IMR-90 (cell line): ENCODE measurements at regions not wholly inside any gene's neighbourhood (a gene's known extent, or its start where the extent isn't known, plus 50 kb on each side); places are given as distances from the start of the nearest gene placed in this dataset.
A peak's percentile ranks its signal among the peaks of the same experiment; 100 is the strongest.

Source experiments
- ATAC-seq: fragments of 200-7000 bp; cut with Tn5 transposase; 2 replicates; pipeline ENCODE4 v1.9.1; 2020; ENCODE audit warnings: low read depth, mild to moderate bottlenecking, moderate library complexity
- BruUV-seq: library from RNA; stranded (reverse); fragments of 400-500 nt; replicated peaks from 2 replicates; lab custom pipeline; 2021; lab: Mats Ljungman, UMichigan
- CTCF ChIA-PET: fragments of 300-600 bp; formaldehyde crosslinking; extraction: SDS; loops from one replicate; lab custom pipeline; 2021; ENCODE audit warnings: antibody characterized with exemption; lab: Yijun Ruan, JAX
- POLR2A ChIA-PET: fragments of 300-600 bp; sonication (Branson Sonifier 250); formaldehyde crosslinking; loops from one replicate; lab custom pipeline; 2022; ENCODE audit warnings: antibody characterized with exemption; ENCODE audit not compliant: unreplicated experiment; lab: Charles Lee
- DNase-seq: peaks from one replicate; pipeline ENCODE4 v3.0.0; 2013
- H2AFZ ChIP-seq: replicated peaks from 2 replicates; pipeline ENCODE3; 2013; ENCODE audit warnings: low read length, mild to moderate bottlenecking; ENCODE audit not compliant: poor library complexity
- H2AK5ac ChIP-seq: 2 replicates; pipeline ENCODE4 v1.6.1; 2013; ENCODE audit warnings: low read depth, low read length, inconsistent platforms
- H2AK9ac ChIP-seq: replicated peaks from 2 replicates; pipeline ENCODE3; 2013; ENCODE audit warnings: mild to moderate bottlenecking, low read depth, low read length, moderate library complexity; ENCODE audit not compliant: poor library complexity
- H2BK120ac ChIP-seq: 2 replicates; pipeline ENCODE4 v1.6.1; 2013; ENCODE audit warnings: low read depth, low read length, inconsistent platforms
- H2BK15ac ChIP-seq: 3 replicates; pipeline ENCODE4 v1.6.1; 2013; ENCODE audit warnings: low read depth, low read length, inconsistent platforms
- H2BK20ac ChIP-seq: 2 replicates; pipeline ENCODE4 v1.6.1; 2013; ENCODE audit warnings: low read depth, mild to moderate bottlenecking, inconsistent platforms, low read length, moderate library complexity
- H2BK5ac ChIP-seq: 2 replicates; pipeline ENCODE4 v1.6.1; 2013; ENCODE audit warnings: mild to moderate bottlenecking, low read depth, low read length, inconsistent platforms; ENCODE audit not compliant: poor library complexity, severe bottlenecking
- H3K14ac ChIP-seq: replicated peaks from 2 replicates; pipeline ENCODE4 v1.6.1; 2013; ENCODE audit warnings: low read depth, low read length, inconsistent platforms
- H3K18ac ChIP-seq: 2 replicates; pipeline ENCODE4 v1.6.1; 2013; ENCODE audit warnings: low read depth, low read length, control low read depth
- H3K23ac ChIP-seq: 2 replicates; pipeline ENCODE4 v1.6.1; 2013; ENCODE audit warnings: low read depth, low read length, inconsistent platforms
- H3K27ac ChIP-seq: 2 replicates; pipeline ENCODE4 v1.5.1; 2013; ENCODE audit warnings: mild to moderate bottlenecking, control low read depth, low read length; ENCODE audit not compliant: insufficient read depth
- H3K27me3 ChIP-seq: 2 replicates; pipeline ENCODE4 v1.6.1; 2013; ENCODE audit warnings: low read length; ENCODE audit not compliant: control insufficient read depth, insufficient read depth
- H3K36me3 ChIP-seq: 2 replicates; pipeline ENCODE4 v1.6.1; 2013; ENCODE audit warnings: low read length, mixed read lengths; ENCODE audit not compliant: control insufficient read depth, insufficient read depth
- H3K4ac ChIP-seq: 2 replicates; pipeline ENCODE4 v1.6.1; 2013; ENCODE audit warnings: low read depth, low read length, inconsistent platforms
- H3K4me1 ChIP-seq: 2 replicates; pipeline ENCODE4 v1.6.1; 2013; ENCODE audit warnings: low read length, mixed read lengths; ENCODE audit not compliant: control insufficient read depth, insufficient read depth
- H3K4me2 ChIP-seq: 2 replicates; pipeline ENCODE4 v1.6.1; 2013; ENCODE audit warnings: low read depth, mild to moderate bottlenecking, control low read depth, low read length, moderate library complexity
- H3K4me3 ChIP-seq: 2 replicates; pipeline ENCODE4 v1.5.1; 2013; ENCODE audit warnings: low read depth, mild to moderate bottlenecking, control low read depth, low read length, moderate library complexity; ENCODE audit not compliant: insufficient read depth
- H3K56ac ChIP-seq: 2 replicates; pipeline ENCODE4 v1.6.1; 2013; ENCODE audit warnings: low read length, inconsistent platforms; ENCODE audit not compliant: insufficient read depth; ENCODE audit errors: extremely low read depth
- H3K79me1 ChIP-seq, 2 experiments: 2 replicates each; pipeline ENCODE4 v1.6.1; 2013; ENCODE audit warnings: low read length in 2 of 2, inconsistent platforms in 1 of 2, low read depth in 1 of 2
- H3K9ac ChIP-seq: 2 replicates; pipeline ENCODE4 v1.6.1; 2013; ENCODE audit warnings: low read depth, low read length, control low read depth
- H3K9me1 ChIP-seq: 2 replicates; pipeline ENCODE4 v1.6.1; 2013; ENCODE audit warnings: low read length, inconsistent platforms; ENCODE audit not compliant: insufficient read depth
- H3K9me3 ChIP-seq: 2 replicates; pipeline ENCODE4 v1.6.1; 2013; ENCODE audit warnings: low read length; ENCODE audit not compliant: control insufficient read depth, insufficient read depth
- H4K20me1 ChIP-seq: 2 replicates; pipeline ENCODE4 v1.6.1; 2013; ENCODE audit warnings: low read length, inconsistent platforms; ENCODE audit not compliant: insufficient read depth
- H4K5ac ChIP-seq: 2 replicates; pipeline ENCODE4 v1.6.1; 2013; ENCODE audit warnings: mild to moderate bottlenecking, low read depth, low read length, control low read depth
- H4K8ac ChIP-seq, 2 experiments: 2 replicates each; pipeline ENCODE4 v1.6.1; 2013; ENCODE audit warnings: low read depth in 2 of 2, low read length in 2 of 2, control low read depth in 1 of 2, inconsistent platforms in 1 of 2
- H4K91ac ChIP-seq: 2 replicates; pipeline ENCODE4 v1.6.1; 2013; ENCODE audit warnings: low read depth, low read length, inconsistent platforms; ENCODE audit not compliant: insufficient read depth
- BHLHE40 ChIP-seq: fragments of 150-350 bp; IDR thresholded peaks from 2 replicates; pipeline ENCODE4 v1.6.1; 2016; ENCODE audit warnings: mild to moderate bottlenecking, low read depth, low read length
- CEBPB ChIP-seq: IDR thresholded peaks from 2 replicates; pipeline ENCODE4 v1.6.1; 2012; ENCODE audit warnings: low read depth, low read length, improper control_type of control experiment
- CHD1 ChIP-seq: IDR thresholded peaks from 2 replicates; pipeline ENCODE4 v1.6.1; 2012; ENCODE audit warnings: low read depth, low read length, improper control_type of control experiment
- FOS ChIP-seq: fragments of 150-350 bp; IDR thresholded peaks from 2 replicates; pipeline ENCODE4 v1.6.1; 2016; ENCODE audit warnings: low read depth, low read length
- MAFK ChIP-seq: IDR thresholded peaks from 2 replicates; pipeline ENCODE4 v1.6.1; 2012; ENCODE audit warnings: low read depth, low read length, improper control_type of control experiment
- MXI1 ChIP-seq: IDR thresholded peaks from 2 replicates; pipeline ENCODE4 v1.6.1; 2012; ENCODE audit warnings: low read depth, mild to moderate bottlenecking, low read length, moderate library complexity, borderline replicate concordance
- NFE2L2 ChIP-seq: fragments of 150-350 bp; IDR thresholded peaks from 2 replicates; pipeline ENCODE4 v1.6.1; 2016; ENCODE audit warnings: low read depth, mild to moderate bottlenecking, low read length
- POLR2A ChIP-seq: IDR thresholded peaks from 2 replicates; pipeline ENCODE4 v1.6.1; 2012; ENCODE audit warnings: mild to moderate bottlenecking, low read depth, low read length
- RAD21 ChIP-seq: IDR thresholded peaks from 2 replicates; pipeline ENCODE4 v1.6.1; 2012; ENCODE audit warnings: low read length, improper control_type of control experiment
- RCOR1 ChIP-seq: IDR thresholded peaks from 2 replicates; pipeline ENCODE4 v1.6.1; 2012; ENCODE audit warnings: mild to moderate bottlenecking, low read length, improper control_type of control experiment; ENCODE audit not compliant: insufficient replicate concordance
- RFX5 ChIP-seq: IDR thresholded peaks from 2 replicates; pipeline ENCODE4 v1.8.0; 2012; ENCODE audit warnings: low read depth, mild to moderate bottlenecking, low read length, moderate library complexity
- SMC3 ChIP-seq: fragments of 150-350 bp; IDR thresholded peaks from 2 replicates; pipeline ENCODE4 v1.6.1; 2016; ENCODE audit warnings: low read depth, mild to moderate bottlenecking, antibody characterized with exemption, low read length, moderate library complexity
- WGBS, 2 experiments: methylation state at CpG; one replicate each; pipeline versions ENCODE4 v1.1.5 to v1.1.7; 2013; ENCODE audit warnings: missing lambda C conversion rate in 2 of 2; ENCODE audit not compliant: insufficient read length in 1 of 2; ENCODE audit errors: extremely low coverage in 2 of 2; 5-methylcytosine and 5-hydroxymethylcytosine counted together
- dilution Hi-C: fragments of 300-500 bp; cut with HindIII; formaldehyde crosslinking; loops from one replicate; pipeline ENCODE4 v1.14.3; 2018; ENCODE audit warnings: low sequenced_read_pairs; ENCODE audit not compliant: unreplicated experiment
- in situ Hi-C: fragments of 300-500 bp; cut with MboI; formaldehyde crosslinking; loops from 3 replicates; pipeline ENCODE4 v1.14.3; 2019; ENCODE audit warnings: low sequenced_read_pairs, inconsistent platforms, mixed read lengths
- intact Hi-C: fragments of 100-400 bp; cut with micrococcal nuclease; formaldehyde crosslinking; loops from 2 replicates; pipeline ENCODE4 v1.10.0; 2022
- TF ChIP-seq, protein P1 (sequence below): fragments of 150-350 bp; IDR thresholded peaks from 2 replicates; pipeline ENCODE4 v1.6.1; 2017; ENCODE audit warnings: mild to moderate bottlenecking, antibody characterized with exemption, low read length, low read depth
- TF ChIP-seq, protein P2 (sequence below): fragments of 150-350 bp; IDR thresholded peaks from 2 replicates; pipeline ENCODE4 v1.6.1; 2016; ENCODE audit warnings: low read depth, mild to moderate bottlenecking, low read length, moderate library complexity, borderline replicate concordance

DNA sequence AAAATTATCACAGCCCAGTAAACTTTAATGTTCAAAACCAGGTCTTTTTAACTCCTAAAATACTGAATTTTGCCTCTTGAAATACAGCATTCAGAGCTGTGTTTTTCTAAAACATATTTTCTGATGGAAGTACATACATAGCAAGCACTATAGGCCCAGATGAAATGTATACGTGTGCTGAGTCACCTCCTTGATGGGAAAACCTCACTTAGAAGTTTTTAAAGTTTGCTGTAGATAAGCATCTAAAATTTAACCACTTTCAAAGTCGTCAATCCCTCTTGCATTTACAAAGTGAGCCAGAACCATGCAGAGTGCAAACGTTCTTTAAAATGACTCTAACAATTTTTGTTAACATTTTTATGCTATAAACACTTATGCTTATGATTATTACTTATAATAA, 618.8 kb downstream of the RPS29 start:
- no peak overlapping the region for H3K27ac ChIP-seq
- H3K9me1 ChIP-seq: no peaks in the 10 kb centered on the region
- no TSS peak for BruUV-seq
- intact Hi-C loops (no loop called here), in situ Hi-C loops (no loop called here), dilution Hi-C loops (no loop called here)
- H2BK15ac ChIP-seq: no peak overlapping the region
- no peak overlapping the region for H3K4me3 ChIP-seq
- no peak overlapping the region for H4K91ac ChIP-seq
- WGBS, 2 experiments: no CpG with 5 or more reads among the region's 3 CpGs
- no peak overlapping the region for H4K8ac ChIP-seq
- POLR2A ChIA-PET: no interaction called here
- H2AK5ac ChIP-seq: no peak overlapping the region
- DNase-seq (peak; percentile 8), ATAC-seq (no peak)
- no peaks in the 10 kb centered on the region for H3K9me3 ChIP-seq
- CTCF ChIA-PET: interaction anchor here (0.6 kb wide), 1 partner anchor 19 kb away, joined by 3 read pairs; no protein-coding TSS in a partner anchor
- no peak overlapping the region for H2BK5ac ChIP-seq
- no peak overlapping the region for H2BK20ac ChIP-seq
- no peaks in the 10 kb centered on the region for H3K4me1 ChIP-seq
- H3K4ac ChIP-seq: no peak overlapping the region
- H3K23ac ChIP-seq: no peak overlapping the region
- H3K14ac ChIP-seq: no peak overlapping the region
- no peaks in the 10 kb centered on the region for H4K20me1 ChIP-seq
- H3K4me2 ChIP-seq: no peak overlapping the region
- no peaks in the 10 kb centered on the region for H3K27me3 ChIP-seq
- no peak overlapping the region for H4K5ac ChIP-seq
- TF ChIP-seq RFX5: no peak
- no peak for TF ChIP-seq NFE2L2
- no peak for TF ChIP-seq FOS
- TF ChIP-seq, protein P1, sequence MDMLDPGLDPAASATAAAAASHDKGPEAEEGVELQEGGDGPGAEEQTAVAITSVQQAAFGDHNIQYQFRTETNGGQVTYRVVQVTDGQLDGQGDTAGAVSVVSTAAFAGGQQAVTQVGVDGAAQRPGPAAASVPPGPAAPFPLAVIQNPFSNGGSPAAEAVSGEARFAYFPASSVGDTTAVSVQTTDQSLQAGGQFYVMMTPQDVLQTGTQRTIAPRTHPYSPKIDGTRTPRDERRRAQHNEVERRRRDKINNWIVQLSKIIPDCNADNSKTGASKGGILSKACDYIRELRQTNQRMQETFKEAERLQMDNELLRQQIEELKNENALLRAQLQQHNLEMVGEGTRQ: no peak
- TF ChIP-seq CHD1: no peak
- TF ChIP-seq RCOR1: no peak
- no peak for TF ChIP-seq MXI1
- TF ChIP-seq SMC3: no peak
- no peak for TF ChIP-seq CEBPB
- no peak for TF ChIP-seq POLR2A
- TF ChIP-seq BHLHE40: no peak
- TF ChIP-seq MAFK: no peak
- TF ChIP-seq, protein P2, sequence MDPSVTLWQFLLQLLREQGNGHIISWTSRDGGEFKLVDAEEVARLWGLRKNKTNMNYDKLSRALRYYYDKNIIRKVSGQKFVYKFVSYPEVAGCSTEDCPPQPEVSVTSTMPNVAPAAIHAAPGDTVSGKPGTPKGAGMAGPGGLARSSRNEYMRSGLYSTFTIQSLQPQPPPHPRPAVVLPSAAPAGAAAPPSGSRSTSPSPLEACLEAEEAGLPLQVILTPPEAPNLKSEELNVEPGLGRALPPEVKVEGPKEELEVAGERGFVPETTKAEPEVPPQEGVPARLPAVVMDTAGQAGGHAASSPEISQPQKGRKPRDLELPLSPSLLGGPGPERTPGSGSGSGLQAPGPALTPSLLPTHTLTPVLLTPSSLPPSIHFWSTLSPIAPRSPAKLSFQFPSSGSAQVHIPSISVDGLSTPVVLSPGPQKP: no peak
- no peak for TF ChIP-seq RAD21
- H3K56ac ChIP-seq: no peak overlapping the region
- H2AK9ac ChIP-seq: no peak overlapping the region
- no peaks in the 10 kb centered on the region for H3K36me3 ChIP-seq
- no peaks in the 10 kb centered on the region for H3K79me1 ChIP-seq
- H3K9ac ChIP-seq: no peak overlapping the region
- no peak overlapping the region for H3K18ac ChIP-seq
- no peak overlapping the region for H2BK120ac ChIP-seq
- no peak overlapping the region for H2AFZ ChIP-seq
